ENCODE measurements at regions not wholly inside any gene's neighbourhood (a gene's known extent, or its start where the extent isn't known, plus 50 kb on each side); places are given as distances from the start of the nearest gene placed in this dataset.

DNA sequence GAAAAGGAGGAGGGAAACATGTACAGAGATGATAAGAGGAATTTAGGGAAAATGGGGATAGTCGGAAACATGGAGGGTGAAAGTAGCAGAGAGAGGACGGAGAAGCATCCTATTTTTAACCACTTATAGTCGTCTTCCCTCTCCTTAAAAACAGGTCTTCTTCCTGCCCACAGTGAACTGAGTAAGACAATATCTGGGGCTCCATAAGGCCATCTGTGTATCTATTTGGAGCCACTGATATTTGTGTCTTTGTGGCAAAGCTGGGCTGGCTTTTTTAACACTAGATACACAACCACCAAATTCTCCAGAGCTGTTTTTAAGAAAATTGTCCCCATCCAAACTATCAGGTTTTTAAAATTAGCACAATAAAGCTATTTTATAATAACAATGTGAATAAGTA is 109.5 kb upstream of the RAP1B start:
- 46 to 65% methylated on average over 3 of the region's 3 CpGs for WGBS, 2 donors
- no peak for TF ChIP-seq CTCF (IDR thresholded peaks at IDR 0.05)
- no peak for TF ChIP-seq POLR2A (IDR thresholded peaks at IDR 0.05)
- H3K9me3 ChIP-seq = no peaks in the 10 kb centered on the region
- no peak for ATAC-seq
- intact Hi-C loops (cut with DNase I) = no loop called here
- no peak overlapping the region for H3K4me3 ChIP-seq
- no peaks in the 10 kb centered on the region for H3K27me3 ChIP-seq
- DNase-seq = no peak
- no peak overlapping the region for H3K27ac ChIP-seq
- H3K36me3 ChIP-seq (replicated peaks in 1 of 2; ENCODE audit: insufficient read depth in 1 of 2, low read depth in 2 of 2) = no peaks in the 10 kb centered on the region
- H3K4me1 ChIP-seq = no peaks in the 10 kb centered on the region

DNA sequence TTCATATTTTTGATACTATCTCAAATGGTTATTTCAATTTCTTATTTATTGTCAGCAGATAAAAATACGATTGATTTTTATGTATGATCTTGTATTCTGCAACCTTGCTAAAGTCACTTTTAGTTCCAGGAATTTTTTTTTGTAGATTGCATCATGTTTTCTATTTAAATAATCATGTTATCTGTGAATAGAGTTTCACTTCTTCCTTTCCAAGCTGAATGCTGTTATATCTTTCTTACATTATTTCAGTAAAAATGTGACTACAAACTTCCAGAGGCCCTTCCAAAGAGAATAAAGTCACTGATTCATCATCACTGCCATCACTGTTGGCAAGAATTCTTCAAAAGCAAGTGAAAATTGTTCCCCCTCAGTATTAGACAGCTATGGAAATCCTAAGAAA is 104.7 kb upstream of the RAP1B start:
- DNase-seq = no peak
- Histone ChIP-seq H3K4me3 (no peak overlapping the region), H3K27ac (no peak overlapping the region), H3K36me3 (replicated peaks in 1 of 2; ENCODE audit: insufficient read depth in 1 of 2, low read depth in 2 of 2) (no peaks in the 10 kb centered on the region), H3K4me1 (no peaks in the 10 kb centered on the region), H3K27me3 (no peaks in the 10 kb centered on the region), H3K9me3 (no peaks in the 10 kb centered on the region)
- intact Hi-C loops (cut with DNase I) = no loop called here
- TF ChIP-seq POLR2A (IDR thresholded peaks at IDR 0.05) (no peak), CTCF (IDR thresholded peaks at IDR 0.05) (no peak)
- no peak for ATAC-seq
- WGBS, 2 donors = 37 to 45% methylated on average over 1 of the region's 1 CpG

DNA sequence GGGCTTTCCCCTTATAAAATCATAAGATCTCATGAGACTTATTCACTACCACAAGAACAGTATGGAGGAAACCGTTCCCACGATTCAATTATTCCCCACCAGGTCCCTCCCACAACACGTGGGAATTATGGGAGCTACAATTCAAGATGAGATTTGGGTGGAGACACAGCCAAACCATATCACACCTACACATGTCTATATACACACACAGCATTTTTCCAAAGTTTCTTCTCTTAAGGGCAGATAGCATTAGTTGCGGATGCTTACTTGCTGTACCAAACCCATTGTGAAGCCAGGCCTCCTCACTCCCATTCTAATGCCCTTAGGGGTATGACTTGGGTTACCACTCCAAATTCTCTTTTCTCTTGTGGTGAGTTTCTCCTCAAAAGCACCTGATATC is 104.1 kb upstream of the RAP1B start:
- H3K4me1 ChIP-seq = no peaks in the 10 kb centered on the region
- H3K27me3 ChIP-seq = no peaks in the 10 kb centered on the region
- no peak for DNase-seq
- no peak overlapping the region for H3K27ac ChIP-seq
- intact Hi-C loops (cut with DNase I) = no loop called here
- no peaks in the 10 kb centered on the region for H3K36me3 ChIP-seq (replicated peaks in 1 of 2; ENCODE audit: insufficient read depth in 1 of 2, low read depth in 2 of 2)
- TF ChIP-seq CTCF (IDR thresholded peaks at IDR 0.05) (no peak), POLR2A (IDR thresholded peaks at IDR 0.05) (no peak)
- 82 to 85% methylated on average over 4 of the region's 4 CpGs for WGBS, 2 donors
- no peak overlapping the region for H3K4me3 ChIP-seq
- no peaks in the 10 kb centered on the region for H3K9me3 ChIP-seq
- no peak for ATAC-seq

GRCh38 chr12:68507657-68508056 is 103.0 kb upstream of the RAP1B start:
- DNase-seq (no peak), ATAC-seq (no peak)
- WGBS, 2 donors = 80% methylated on average over 3 of the region's 3 CpGs
- intact Hi-C loops (cut with DNase I) = no loop called here
- Histone ChIP-seq H3K9me3 (no peaks in the 10 kb centered on the region), H3K4me3 (no peak overlapping the region), H3K36me3 (replicated peaks in 1 of 2; ENCODE audit: insufficient read depth in 1 of 2, low read depth in 2 of 2) (no peaks in the 10 kb centered on the region), H3K4me1 (no peaks in the 10 kb centered on the region), H3K27me3 (no peaks in the 10 kb centered on the region), H3K27ac (no peak overlapping the region)
- TF ChIP-seq CTCF (IDR thresholded peaks at IDR 0.05) (no peak), POLR2A (IDR thresholded peaks at IDR 0.05) (no peak)

- WGBS, 2 donors = 63 to 64% methylated on average over 2 of the region's 2 CpGs
- no peaks in the 10 kb centered on the region for H3K9me3 ChIP-seq
- H3K4me1 ChIP-seq = no peaks in the 10 kb centered on the region
- TF ChIP-seq CTCF (IDR thresholded peaks at IDR 0.05) (no peak), POLR2A (IDR thresholded peaks at IDR 0.05) (no peak)
- no peaks in the 10 kb centered on the region for H3K36me3 ChIP-seq (replicated peaks in 1 of 2; ENCODE audit: insufficient read depth in 1 of 2, low read depth in 2 of 2)
- H3K27ac ChIP-seq = no peak overlapping the region
- intact Hi-C loops (cut with DNase I) = no loop called here
- DNase-seq = no peak
- H3K4me3 ChIP-seq = no peak overlapping the region
- no peak for ATAC-seq
- H3K27me3 ChIP-seq = no peaks in the 10 kb centered on the region
These were observed 102.1 kb upstream of the RAP1B start for GRCh38 chr12:68508576-68508975.

Data from body of pancreas (tissue), 4 donors.